ENCODE measurements at regions not wholly inside any gene's neighbourhood (a gene's known extent, or its start where the extent isn't known, plus 50 kb on each side); places are given as distances from the start of the nearest gene placed in this dataset.
A peak's percentile ranks its signal among the peaks of the same experiment; 100 is the strongest.

DNA sequence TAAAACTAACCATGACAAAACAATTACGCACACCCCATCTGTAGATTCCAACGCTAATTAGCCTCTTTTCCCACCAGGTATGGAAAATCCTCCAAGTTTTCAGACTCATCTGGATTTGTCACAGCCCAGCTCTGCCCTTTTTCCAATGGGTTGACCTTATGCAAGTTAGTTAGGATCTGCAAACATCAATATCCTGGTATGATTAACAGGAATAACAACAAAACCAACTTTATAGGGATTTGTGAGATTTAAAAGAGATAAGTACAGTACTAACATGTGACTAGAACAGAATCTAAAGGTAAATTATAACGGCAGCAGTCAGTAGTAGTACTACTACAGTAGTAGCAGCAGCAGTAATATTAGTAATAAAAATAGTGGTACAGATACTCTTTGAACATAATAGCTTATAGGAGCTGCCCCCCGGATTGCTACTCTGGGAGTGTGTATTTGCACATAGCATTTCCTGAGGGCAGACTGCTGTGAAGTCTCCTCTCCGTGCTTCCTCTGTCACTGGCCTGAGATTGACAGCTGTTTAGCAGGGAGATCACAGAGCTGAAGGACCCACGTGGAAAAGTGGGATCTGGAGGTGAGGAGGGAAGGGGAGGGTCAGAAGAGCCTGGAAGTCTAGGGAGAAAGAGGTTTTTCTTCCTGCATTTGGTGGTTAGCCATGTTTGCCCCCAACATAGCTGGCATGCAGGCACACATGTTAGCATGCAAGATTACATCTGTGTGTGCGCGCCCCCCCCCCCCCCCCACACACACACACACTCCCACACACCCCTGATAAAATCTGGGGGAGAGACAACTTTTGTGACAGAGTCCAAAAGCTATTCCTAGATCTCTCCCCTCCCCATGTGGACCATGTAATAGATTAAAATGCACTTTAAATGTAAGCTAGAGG lies 73.3 kb upstream of the FAM171A1 start:
- no peak for DNase-seq (ENCODE audit: low read depth)
- H3K4me3 ChIP-seq (ENCODE audit: low read depth, low read length) = no peak overlapping the region
- TF ChIP-seq, protein P1, sequence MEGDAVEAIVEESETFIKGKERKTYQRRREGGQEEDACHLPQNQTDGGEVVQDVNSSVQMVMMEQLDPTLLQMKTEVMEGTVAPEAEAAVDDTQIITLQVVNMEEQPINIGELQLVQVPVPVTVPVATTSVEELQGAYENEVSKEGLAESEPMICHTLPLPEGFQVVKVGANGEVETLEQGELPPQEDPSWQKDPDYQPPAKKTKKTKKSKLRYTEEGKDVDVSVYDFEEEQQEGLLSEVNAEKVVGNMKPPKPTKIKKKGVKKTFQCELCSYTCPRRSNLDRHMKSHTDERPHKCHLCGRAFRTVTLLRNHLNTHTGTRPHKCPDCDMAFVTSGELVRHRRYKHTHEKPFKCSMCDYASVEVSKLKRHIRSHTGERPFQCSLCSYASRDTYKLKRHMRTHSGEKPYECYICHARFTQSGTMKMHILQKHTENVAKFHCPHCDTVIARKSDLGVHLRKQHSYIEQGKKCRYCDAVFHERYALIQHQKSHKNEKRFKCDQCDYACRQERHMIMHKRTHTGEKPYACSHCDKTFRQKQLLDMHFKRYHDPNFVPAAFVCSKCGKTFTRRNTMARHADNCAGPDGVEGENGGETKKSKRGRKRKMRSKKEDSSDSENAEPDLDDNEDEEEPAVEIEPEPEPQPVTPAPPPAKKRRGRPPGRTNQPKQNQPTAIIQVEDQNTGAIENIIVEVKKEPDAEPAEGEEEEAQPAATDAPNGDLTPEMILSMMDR (IDR thresholded peaks at IDR 0.05; ENCODE audit: insufficient read depth, low read depth, low read length, missing control alignments) = no peak

DNA sequence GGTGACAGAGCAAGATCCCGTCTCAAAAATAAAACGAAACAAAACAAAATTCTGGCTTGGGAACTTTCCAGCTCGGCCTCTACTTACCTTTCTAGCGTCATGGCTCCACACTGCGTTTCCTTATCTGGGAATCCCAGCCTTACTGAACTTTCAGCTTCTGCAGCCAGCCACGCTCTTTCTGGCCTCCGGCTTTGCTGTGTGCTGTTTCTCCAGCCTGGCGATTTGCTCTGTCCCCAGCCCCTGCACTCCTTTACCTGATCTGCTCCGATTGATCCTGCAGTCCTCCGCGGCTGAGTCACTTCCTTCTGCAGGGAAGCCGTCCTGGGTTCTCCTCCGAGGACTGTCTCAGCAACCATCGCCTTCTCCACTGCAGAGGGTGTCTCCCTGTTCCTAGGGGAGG lies 71.0 kb upstream of the FAM171A1 start:
- DNase-seq (ENCODE audit: low read depth) = no peak
- H3K4me3 ChIP-seq (ENCODE audit: low read depth, low read length) = no peak overlapping the region
- TF ChIP-seq, protein P1 (IDR thresholded peaks at IDR 0.05; ENCODE audit: insufficient read depth, low read depth, low read length, missing control alignments) = no peak

DNA sequence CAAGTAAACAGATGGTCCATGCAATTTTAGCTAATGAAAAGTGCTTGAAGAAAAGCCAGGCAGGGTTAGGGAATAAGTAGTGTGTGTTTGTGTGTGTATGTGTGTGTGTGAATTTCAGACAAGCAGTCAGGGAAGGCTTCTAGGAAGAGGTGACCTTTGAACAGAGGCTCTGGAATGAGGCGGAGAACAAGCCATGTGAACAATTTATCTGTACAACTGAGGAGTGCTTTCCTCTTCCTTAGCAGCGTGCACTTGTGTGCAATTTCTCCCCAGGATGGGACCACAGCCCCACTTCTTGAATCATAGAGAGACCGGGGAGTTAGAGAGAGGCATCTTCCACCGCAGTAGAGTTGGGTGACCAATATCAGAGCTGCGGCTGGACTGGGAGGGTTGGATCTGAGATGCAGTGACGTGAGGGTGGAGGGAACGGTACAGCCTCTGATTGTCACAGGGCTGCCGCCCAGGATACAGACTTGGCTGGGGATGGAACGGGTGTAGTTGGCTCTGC lies 69.2 kb upstream of the FAM171A1 start:
- no peak for DNase-seq (ENCODE audit: low read depth)
- H3K4me3 ChIP-seq (ENCODE audit: low read depth, low read length) = no peak overlapping the region
- TF ChIP-seq, protein P1 (IDR thresholded peaks at IDR 0.05; ENCODE audit: insufficient read depth, low read depth, low read length, missing control alignments) = no peak

DNA sequence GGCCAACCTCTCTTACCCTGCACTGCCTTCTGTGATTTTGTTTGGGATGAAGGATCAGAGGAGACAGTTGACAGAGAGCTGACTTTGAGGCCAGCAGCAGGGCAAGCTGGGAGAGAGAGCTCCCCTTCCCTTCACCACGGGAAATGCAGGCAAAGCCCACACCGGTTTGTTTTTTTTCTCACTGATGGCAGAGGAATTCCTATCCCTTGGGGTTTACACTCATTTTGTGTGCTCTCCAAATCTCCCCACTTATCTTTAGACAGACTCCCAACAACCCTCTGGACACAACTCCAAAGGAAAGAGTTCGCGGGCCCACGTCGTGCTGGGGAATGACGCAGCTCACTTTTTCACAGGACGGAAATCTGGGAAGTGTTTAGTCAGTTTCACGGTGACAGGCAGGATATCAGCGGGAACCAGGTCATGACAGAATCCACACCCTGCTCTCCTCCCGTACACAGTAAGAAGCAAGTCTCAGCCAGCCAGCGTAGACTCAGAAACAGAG lies 68.3 kb upstream of the FAM171A1 start:
- no peak overlapping the region for H3K4me3 ChIP-seq (ENCODE audit: low read depth, low read length)
- no peak for DNase-seq (ENCODE audit: low read depth)
- TF ChIP-seq, protein P1 (IDR thresholded peaks at IDR 0.05; ENCODE audit: insufficient read depth, low read depth, low read length, missing control alignments) = no peak

DNA sequence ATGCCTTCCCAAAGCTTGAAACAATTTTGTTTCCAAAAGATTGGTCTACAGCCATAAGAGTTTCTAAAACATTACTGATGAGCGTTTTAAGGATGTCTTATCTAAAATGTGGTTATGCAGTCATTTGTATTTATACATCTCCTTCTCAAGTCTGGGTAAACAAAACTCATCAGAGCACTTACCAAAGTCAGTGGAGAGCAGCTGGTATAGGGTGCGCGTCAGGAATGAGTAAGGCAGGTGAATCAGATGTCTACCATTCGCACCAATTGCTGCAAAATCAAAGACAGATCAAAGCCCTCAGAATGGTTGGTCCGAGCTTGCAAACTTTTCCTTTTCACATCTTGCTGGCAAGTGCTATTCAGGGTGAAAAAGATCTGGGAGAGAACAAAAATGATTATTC lies 65.6 kb upstream of the FAM171A1 start:
- no peak overlapping the region for H3K4me3 ChIP-seq (ENCODE audit: low read depth, low read length)
- DNase-seq (ENCODE audit: low read depth) = no peak
- TF ChIP-seq, protein P1 (IDR thresholded peaks at IDR 0.05; ENCODE audit: insufficient read depth, low read depth, low read length, missing control alignments) = no peak

DNA sequence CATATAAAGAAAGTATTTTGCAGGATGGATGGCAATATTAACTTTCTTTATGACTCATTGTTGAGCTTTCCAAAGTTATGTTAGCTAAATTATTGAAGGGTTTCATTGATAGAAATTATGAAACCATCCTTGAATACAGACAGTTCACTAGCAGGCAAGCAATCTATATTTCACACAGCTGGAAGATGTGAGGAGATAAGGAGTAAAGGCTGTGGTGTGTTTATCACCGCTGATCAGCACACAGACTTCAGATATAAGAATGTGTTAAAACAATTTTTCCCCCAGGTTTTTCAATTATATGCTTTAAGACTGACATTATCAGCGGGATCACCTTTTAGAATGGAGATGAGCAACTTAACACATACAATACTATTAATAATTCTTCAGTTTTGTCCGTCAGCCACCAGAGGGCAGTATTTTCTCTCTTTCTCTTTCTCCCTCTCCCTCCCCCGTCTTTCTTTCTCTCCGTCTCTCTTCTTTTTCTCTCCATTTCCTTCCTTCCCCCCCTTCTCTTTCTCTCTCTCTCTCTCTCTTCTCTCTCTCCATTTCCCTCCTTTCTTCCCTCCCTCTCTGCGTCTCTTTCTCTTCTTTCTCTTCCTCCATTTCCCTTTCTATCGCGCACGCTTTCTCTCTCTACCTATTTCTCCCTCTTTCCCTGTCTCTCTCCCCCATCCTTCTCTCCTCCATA lies 62.9 kb upstream of the FAM171A1 start:
- DNase-seq (ENCODE audit: low read depth) = peak; percentile 60
- peak overlapping the region; percentile 44 for H3K4me3 ChIP-seq (ENCODE audit: low read depth, low read length)
- TF ChIP-seq, protein P1 (IDR thresholded peaks at IDR 0.05; ENCODE audit: insufficient read depth, low read depth, low read length, missing control alignments) = peak; percentile 64

All from GM12865 (cell line).